WTC11 (cell line): ENCODE measurements at regions not wholly inside any gene's neighbourhood (a gene's known extent, or its start where the extent isn't known, plus 50 kb on each side); places are given as distances from the start of the nearest gene placed in this dataset.

Source experiments
- CREB1 ChIP-seq: sonication (generic); formaldehyde crosslinking; IDR thresholded peaks from 2 replicates; pipeline ENCODE4 v1.8.0; 2023; ENCODE audit warnings: mild to moderate bottlenecking, missing genetic modification reagents
- GABPB1 ChIP-seq: sonication (generic); formaldehyde crosslinking; IDR thresholded peaks from 2 replicates; pipeline ENCODE4 v1.8.1; 2023; ENCODE audit warnings: mild to moderate bottlenecking, missing genetic modification reagents
- NFYB ChIP-seq: sonication (generic); formaldehyde crosslinking; conservative IDR thresholded peaks from 2 replicates; pipeline ENCODE4 v1.8.0; 2022; ENCODE audit warnings: low read depth, missing genetic modification reagents
- NR1H2 ChIP-seq: sonication (generic); formaldehyde crosslinking; IDR thresholded peaks from 2 replicates; pipeline ENCODE4 v1.9.0; 2021; ENCODE audit warnings: mild to moderate bottlenecking, moderate library complexity, missing genetic modification reagents
- NR2C2 ChIP-seq: sonication (generic); formaldehyde crosslinking; IDR thresholded peaks from 2 replicates; pipeline ENCODE4 v1.8.0; 2022; ENCODE audit warnings: mild to moderate bottlenecking, missing genetic modification reagents
- RELA ChIP-seq: sonication (generic); formaldehyde crosslinking; IDR thresholded peaks from 2 replicates; pipeline ENCODE4 v1.8.1; 2022; ENCODE audit warnings: missing genetic modification reagents, mild to moderate bottlenecking, borderline replicate concordance
- ZBTB21 ChIP-seq: sonication (generic); formaldehyde crosslinking; IDR thresholded peaks from 2 replicates; pipeline ENCODE4 v1.8.1; 2023; ENCODE audit warnings: mild to moderate bottlenecking, missing genetic modification reagents, borderline replicate concordance
- ZNF121 ChIP-seq: sonication (generic); formaldehyde crosslinking; IDR thresholded peaks from 2 replicates; pipeline ENCODE4 v1.8.0; 2023; ENCODE audit warnings: missing genetic modification reagents
- ZNF416 ChIP-seq: fragments of 250-450 bp; sonication (Bioruptor Pico); IDR thresholded peaks from 2 replicates; pipeline ENCODE4 v1.9.0; 2021; ENCODE audit warnings: mild to moderate bottlenecking, inconsistent platforms
- TF ChIP-seq, protein P1 (sequence below): fragments of 200-600 bp; IDR thresholded peaks from 2 replicates; pipeline ENCODE4 v1.8.0; 2022; ENCODE audit warnings: antibody characterized with exemption
- TF ChIP-seq, protein P2 (sequence below): sonication (generic); formaldehyde crosslinking; IDR thresholded peaks from 2 replicates; pipeline ENCODE4 v1.8.1; 2023; ENCODE audit warnings: mild to moderate bottlenecking, moderate library complexity, missing genetic modification reagents

DNA sequence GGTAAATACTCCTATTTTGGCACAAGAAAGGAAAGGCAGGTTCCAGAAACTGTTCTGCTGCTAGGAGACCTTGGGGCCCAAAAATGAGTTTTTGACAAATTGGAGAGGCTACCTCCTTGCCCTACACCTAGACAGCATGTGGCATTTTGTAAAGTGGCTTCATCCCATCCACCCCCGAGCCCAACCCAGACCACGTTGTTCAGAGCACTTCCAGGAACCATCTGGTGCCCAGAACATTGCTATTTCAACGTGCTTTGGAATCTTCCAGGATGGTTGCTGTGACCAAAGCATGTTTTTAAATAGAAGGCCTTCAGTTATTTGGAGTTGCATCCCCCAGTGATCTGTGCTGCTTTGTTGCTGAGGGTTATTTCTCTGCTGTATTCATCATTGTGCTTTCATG lies 116.3 kb upstream of the TOM1L1 start:
- TF ChIP-seq, protein P1, sequence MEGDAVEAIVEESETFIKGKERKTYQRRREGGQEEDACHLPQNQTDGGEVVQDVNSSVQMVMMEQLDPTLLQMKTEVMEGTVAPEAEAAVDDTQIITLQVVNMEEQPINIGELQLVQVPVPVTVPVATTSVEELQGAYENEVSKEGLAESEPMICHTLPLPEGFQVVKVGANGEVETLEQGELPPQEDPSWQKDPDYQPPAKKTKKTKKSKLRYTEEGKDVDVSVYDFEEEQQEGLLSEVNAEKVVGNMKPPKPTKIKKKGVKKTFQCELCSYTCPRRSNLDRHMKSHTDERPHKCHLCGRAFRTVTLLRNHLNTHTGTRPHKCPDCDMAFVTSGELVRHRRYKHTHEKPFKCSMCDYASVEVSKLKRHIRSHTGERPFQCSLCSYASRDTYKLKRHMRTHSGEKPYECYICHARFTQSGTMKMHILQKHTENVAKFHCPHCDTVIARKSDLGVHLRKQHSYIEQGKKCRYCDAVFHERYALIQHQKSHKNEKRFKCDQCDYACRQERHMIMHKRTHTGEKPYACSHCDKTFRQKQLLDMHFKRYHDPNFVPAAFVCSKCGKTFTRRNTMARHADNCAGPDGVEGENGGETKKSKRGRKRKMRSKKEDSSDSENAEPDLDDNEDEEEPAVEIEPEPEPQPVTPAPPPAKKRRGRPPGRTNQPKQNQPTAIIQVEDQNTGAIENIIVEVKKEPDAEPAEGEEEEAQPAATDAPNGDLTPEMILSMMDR: no peak
- no peak for TF ChIP-seq ZNF121 (CRISPR knock-in tag)
- no peak for TF ChIP-seq NR2C2
- no peak for TF ChIP-seq NR1H2 (CRISPR knock-in tag)
- TF ChIP-seq ZBTB21 (CRISPR knock-in tag): no peak
- TF ChIP-seq, protein P2, sequence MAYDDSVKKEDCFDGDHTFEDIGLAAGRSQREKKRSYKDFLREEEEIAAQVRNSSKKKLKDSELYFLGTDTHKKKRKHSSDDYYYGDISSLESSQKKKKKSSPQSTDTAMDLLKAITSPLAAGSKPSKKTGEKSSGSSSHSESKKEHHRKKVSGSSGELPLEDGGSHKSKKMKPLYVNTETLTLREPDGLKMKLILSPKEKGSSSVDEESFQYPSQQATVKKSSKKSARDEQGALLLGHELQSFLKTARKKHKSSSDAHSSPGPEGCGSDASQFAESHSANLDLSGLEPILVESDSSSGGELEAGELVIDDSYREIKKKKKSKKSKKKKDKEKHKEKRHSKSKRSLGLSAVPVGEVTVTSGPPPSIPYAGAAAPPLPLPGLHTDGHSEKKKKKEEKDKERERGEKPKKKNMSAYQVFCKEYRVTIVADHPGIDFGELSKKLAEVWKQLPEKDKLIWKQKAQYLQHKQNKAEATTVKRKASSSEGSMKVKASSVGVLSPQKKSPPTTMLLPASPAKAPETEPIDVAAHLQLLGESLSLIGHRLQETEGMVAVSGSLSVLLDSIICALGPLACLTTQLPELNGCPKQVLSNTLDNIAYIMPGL (CRISPR knock-in tag): no peak
- TF ChIP-seq ZNF416 (CRISPR knock-in tag): no peak
- no peak for TF ChIP-seq NFYB (CRISPR knock-in tag)
- no peak for TF ChIP-seq RELA (CRISPR knock-in tag)
- no peak for TF ChIP-seq CREB1 (CRISPR knock-in tag)
- TF ChIP-seq GABPB1 (CRISPR knock-in tag): no peak
